HFFc6 (cell line): ENCODE measurements at regions not wholly inside any gene's neighbourhood (a gene's known extent, or its start where the extent isn't known, plus 50 kb on each side); places are given as distances from the start of the nearest gene placed in this dataset.
"Not testable (repeated sequence)": the region's sequence is repeated elsewhere in the genome, so short reads cannot be mapped to it uniquely, and the experiment has no call there.

Experiments
- DNase-seq: peaks from one replicate; pipeline ENCODE4 v3.0.0-alpha.2; 2018
- H3K27ac Mint-ChIP-seq: 2 replicates; pipeline ENCODE4 v1.8.0; 2020; ENCODE audit warnings: mild to moderate bottlenecking, mixed read lengths
- H3K27me3 Mint-ChIP-seq: 2 replicates; pipeline ENCODE4 v1.8.0; 2021; ENCODE audit warnings: mild to moderate bottlenecking, moderate library complexity, mixed read lengths; ENCODE audit not compliant: insufficient read depth
- H3K36me3 Mint-ChIP-seq: 2 replicates; pipeline ENCODE4 v1.8.0; 2021; ENCODE audit warnings: low read depth, mixed read lengths
- H3K4me1 Mint-ChIP-seq: 2 replicates; pipeline ENCODE4 v1.8.0; 2020; ENCODE audit warnings: low read depth, mixed read lengths
- H3K4me3 Mint-ChIP-seq: 2 replicates; pipeline ENCODE4 v1.8.0; 2020; ENCODE audit warnings: mild to moderate bottlenecking, moderate library complexity, mixed read lengths
- H3K9me3 Mint-ChIP-seq: 2 replicates; pipeline ENCODE4 v1.8.0; 2020; ENCODE audit warnings: mild to moderate bottlenecking, mixed read lengths
- TF ChIP-seq, protein P1 (sequence below): fragments of 200-600 bp; sonication (generic); IDR thresholded peaks from 2 replicates; pipeline ENCODE4 v1.5.0; 2021; ENCODE audit warnings: antibody characterized with exemption, mild to moderate bottlenecking

DNA sequence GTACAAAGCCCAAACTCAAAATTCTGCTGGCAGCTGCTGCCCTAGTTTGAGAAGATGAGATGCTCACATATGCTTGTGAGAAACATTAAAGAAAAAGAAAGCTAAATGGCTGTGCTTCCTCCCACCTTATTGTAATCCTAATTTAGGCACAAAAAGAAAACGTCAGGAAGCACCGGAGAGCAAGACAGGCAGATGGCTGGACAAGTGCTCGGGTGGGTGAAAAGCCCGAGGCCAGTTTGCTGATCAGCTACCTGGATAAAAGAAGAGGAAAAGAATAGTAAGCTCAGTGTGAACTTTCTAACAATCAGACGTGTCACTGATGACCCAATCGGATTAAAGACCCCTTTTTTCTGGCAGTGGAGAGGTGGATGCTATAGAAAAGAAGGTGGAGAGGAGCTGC, 368.0 kb upstream of the ATP10A start:
- peaks cover 5% of the 10 kb centered on the region; the same call in 1 of the 2 replicates for H3K9me3 Mint-ChIP-seq
- DNase-seq: no peak
- no peaks in the 10 kb centered on the region for H3K4me1 Mint-ChIP-seq
- TF ChIP-seq, protein P1, sequence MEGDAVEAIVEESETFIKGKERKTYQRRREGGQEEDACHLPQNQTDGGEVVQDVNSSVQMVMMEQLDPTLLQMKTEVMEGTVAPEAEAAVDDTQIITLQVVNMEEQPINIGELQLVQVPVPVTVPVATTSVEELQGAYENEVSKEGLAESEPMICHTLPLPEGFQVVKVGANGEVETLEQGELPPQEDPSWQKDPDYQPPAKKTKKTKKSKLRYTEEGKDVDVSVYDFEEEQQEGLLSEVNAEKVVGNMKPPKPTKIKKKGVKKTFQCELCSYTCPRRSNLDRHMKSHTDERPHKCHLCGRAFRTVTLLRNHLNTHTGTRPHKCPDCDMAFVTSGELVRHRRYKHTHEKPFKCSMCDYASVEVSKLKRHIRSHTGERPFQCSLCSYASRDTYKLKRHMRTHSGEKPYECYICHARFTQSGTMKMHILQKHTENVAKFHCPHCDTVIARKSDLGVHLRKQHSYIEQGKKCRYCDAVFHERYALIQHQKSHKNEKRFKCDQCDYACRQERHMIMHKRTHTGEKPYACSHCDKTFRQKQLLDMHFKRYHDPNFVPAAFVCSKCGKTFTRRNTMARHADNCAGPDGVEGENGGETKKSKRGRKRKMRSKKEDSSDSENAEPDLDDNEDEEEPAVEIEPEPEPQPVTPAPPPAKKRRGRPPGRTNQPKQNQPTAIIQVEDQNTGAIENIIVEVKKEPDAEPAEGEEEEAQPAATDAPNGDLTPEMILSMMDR: no peak
- no peak overlapping the region for H3K27ac Mint-ChIP-seq
- H3K27me3 Mint-ChIP-seq: peaks cover 6% of the 10 kb centered on the region
- no peaks in the 10 kb centered on the region for H3K36me3 Mint-ChIP-seq
- H3K4me3 Mint-ChIP-seq: no peak overlapping the region

DNA sequence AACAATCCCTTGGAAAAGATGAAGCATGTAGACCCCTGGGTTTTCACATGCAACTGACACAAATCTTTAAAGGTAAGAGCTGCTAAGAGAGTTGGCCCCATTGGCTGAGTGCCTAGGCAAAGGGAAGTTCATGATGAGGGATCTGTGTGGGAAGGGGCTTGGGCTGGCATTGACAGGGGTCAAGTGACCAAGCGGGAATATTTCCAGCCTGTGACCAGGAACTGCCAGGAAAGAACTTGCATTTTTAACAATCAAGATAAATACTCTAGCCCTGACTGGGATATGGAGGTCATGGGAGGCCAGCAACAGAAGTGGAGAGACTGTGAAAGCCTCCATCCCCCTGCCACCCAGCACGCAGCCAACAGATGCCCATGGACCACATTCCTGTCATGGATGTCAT, 361.1 kb upstream of the ATP10A start:
- Mint-ChIP-seq H3K27me3 (peaks cover 2% of the 10 kb centered on the region; the same call in 1 of the 2 replicates), H3K4me1 (no peaks in the 10 kb centered on the region), H3K27ac (no peak overlapping the region), H3K9me3 (peaks cover 5% of the 10 kb centered on the region; the same call in 1 of the 2 replicates), H3K4me3 (no peak overlapping the region), H3K36me3 (no peaks in the 10 kb centered on the region)
- TF ChIP-seq, protein P1: no peak
- DNase-seq: no peak

DNA sequence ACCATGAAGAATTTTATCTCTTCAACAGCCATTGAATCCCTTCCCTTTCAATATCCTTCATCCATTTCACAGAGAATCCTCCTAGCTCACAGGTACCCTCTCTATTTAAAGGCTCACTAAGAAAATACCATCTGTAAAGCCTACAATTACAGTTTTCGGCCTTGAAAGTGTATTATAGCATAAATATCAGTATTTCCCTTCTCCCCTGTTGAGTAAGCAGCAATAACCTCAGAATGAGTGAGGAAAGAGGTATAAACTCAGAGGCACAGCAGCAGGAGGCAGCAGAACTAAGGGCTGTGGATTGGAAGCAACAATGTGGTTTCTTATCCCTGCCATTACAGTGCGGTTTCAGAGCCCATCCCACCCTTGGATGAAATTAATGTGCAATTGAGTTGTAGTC, 360.6 kb upstream of the ATP10A start:
- Mint-ChIP-seq H3K27ac (no peak overlapping the region), H3K9me3 (peaks cover 5% of the 10 kb centered on the region; the same call in 1 of the 2 replicates), H3K36me3 (no peaks in the 10 kb centered on the region), H3K4me3 (no peak overlapping the region), H3K27me3 (peaks cover 2% of the 10 kb centered on the region; the same call in 1 of the 2 replicates), H3K4me1 (no peaks in the 10 kb centered on the region)
- DNase-seq: no peak
- TF ChIP-seq, protein P1: no peak

DNA sequence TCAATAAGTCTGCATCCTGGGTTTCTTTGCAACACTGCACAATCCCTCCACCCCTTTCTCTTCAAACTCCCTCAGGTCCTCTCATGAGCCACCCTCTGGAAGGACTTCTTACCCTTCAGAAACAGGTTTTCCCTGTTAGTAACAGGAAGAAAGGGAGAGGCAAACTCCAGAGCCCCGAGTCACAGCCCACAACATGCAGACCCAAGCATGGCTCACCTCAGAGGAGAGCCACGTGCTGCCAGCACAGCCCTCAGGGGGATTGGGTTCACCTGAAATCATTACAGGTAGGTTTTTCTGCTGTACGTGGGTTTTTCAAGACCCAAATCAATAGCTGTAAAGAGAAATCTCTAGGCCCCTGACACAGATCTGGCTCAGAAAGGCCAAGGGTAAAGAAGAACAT, 359.7 kb upstream of the ATP10A start:
- Mint-ChIP-seq H3K27me3 (peaks cover 7% of the 10 kb centered on the region; the same call in 1 of the 2 replicates), H3K4me3 (no peak overlapping the region), H3K4me1 (no peaks in the 10 kb centered on the region), H3K27ac (no peak overlapping the region), H3K9me3 (peaks cover 5% of the 10 kb centered on the region; the same call in 1 of the 2 replicates), H3K36me3 (no peaks in the 10 kb centered on the region)
- TF ChIP-seq, protein P1: no peak
- DNase-seq: no peak

DNA sequence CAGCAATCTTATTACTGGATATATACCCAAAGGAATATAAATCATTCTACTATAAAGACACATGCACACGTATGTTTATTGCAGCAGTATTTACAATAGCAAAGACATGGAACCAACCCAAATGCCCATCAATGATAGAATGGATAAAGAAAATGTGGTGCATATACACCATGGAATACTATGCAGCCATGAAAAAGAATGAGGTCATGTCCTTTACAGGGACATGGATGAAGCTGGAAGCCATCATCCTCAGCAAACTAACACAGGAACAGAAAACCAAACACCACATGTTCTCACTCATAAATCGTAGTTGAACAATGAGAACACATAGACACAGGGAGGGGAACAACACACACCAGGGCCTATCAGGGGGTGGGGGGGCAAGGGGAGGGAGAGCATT, 353.9 kb upstream of the ATP10A start:
- H3K27ac Mint-ChIP-seq, H3K4me3 Mint-ChIP-seq, H3K27me3 Mint-ChIP-seq, H3K4me1 Mint-ChIP-seq, DNase-seq, H3K9me3 Mint-ChIP-seq, H3K36me3 Mint-ChIP-seq: not testable (repeated sequence)

DNA sequence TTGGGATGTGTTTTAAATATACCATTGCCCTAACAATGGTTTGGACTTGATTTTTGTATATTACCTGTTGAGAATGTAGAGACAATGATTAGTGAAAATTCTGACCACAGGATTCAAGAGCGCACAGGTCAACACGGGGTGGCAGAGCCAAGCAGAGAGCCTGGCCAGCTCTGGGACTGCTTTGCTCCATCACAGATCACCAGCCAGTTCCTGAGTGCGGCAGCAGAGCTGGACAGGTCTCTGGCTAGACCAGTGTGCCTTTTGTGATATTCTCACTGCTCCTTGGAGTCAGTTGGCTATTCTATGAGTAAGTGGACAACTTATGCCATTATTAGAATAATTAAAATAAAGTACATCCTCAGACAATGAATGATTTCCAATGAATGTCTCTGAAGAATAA, 351.2 kb upstream of the ATP10A start:
- TF ChIP-seq, protein P1: no peak
- H3K27me3 Mint-ChIP-seq: peaks cover 5% of the 10 kb centered on the region; the same call in 1 of the 2 replicates
- H3K9me3 Mint-ChIP-seq: no peaks in the 10 kb centered on the region
- no peak for DNase-seq
- H3K36me3 Mint-ChIP-seq: no peaks in the 10 kb centered on the region
- H3K27ac Mint-ChIP-seq: no peak overlapping the region
- H3K4me1 Mint-ChIP-seq: no peaks in the 10 kb centered on the region
- H3K4me3 Mint-ChIP-seq: no peak overlapping the region
